Activated B cell treated with CpG ODN at 0.5 μM for 24 hours (primary cell): ENCODE measurements at regions not wholly inside any gene's neighbourhood (a gene's known extent, or its start where the extent isn't known, plus 50 kb on each side); places are given as distances from the start of the nearest gene placed in this dataset.
A peak's percentile ranks its signal among the peaks of the same experiment; 100 is the strongest.

Source experiments
- ATAC-seq: fragments of 200-7000 bp; cut with Tn5 transposase; one replicate; pipeline ENCODE4 v1.10.0; 2021; ENCODE audit warnings: low read depth, mild to moderate bottlenecking, moderate library complexity
- CTCF ChIA-PET: fragments of 350-600 bp; sonication (Branson Sonifier 250); formaldehyde crosslinking; loops from one replicate; lab custom pipeline; 2021; ENCODE audit warnings: antibody characterized with exemption; lab: Charles Lee
- POLR2A ChIA-PET: fragments of 350-600 bp; sonication (Branson Sonifier 250); formaldehyde crosslinking; loops from one replicate; lab custom pipeline; 2021; ENCODE audit warnings: antibody characterized with exemption; lab: Charles Lee
- DNase-seq: peaks from one replicate; pipeline ENCODE4 v3.0.0; 2022
- H3K27ac Mint-ChIP-seq: one replicate; pipeline ENCODE4 v1.8.0; 2020; ENCODE audit warnings: mixed read lengths
- H3K27me3 Mint-ChIP-seq: one replicate; pipeline ENCODE4 v1.8.0; 2021; ENCODE audit warnings: mixed read lengths
- H3K36me3 Mint-ChIP-seq: one replicate; pipeline ENCODE4 v1.8.0; 2021; ENCODE audit warnings: low read depth, mixed read lengths
- H3K4me1 Mint-ChIP-seq: one replicate; pipeline ENCODE4 v1.8.0; 2021; ENCODE audit warnings: mixed read lengths
- H3K4me3 Mint-ChIP-seq: one replicate; pipeline ENCODE4 v1.8.0; 2020; ENCODE audit warnings: mild to moderate bottlenecking, mixed read lengths
- H3K9me3 Mint-ChIP-seq: one replicate; pipeline ENCODE4 v1.8.0; 2020; ENCODE audit warnings: mixed read lengths
- CTCF ChIP-seq: fragments of 200-600 bp; IDR thresholded peaks from one replicate; pipeline ENCODE4 v1.8.0; 2022; ENCODE audit warnings: antibody characterized with exemption, mild to moderate bottlenecking
- intact Hi-C: fragments of 100-400 bp; cut with micrococcal nuclease; formaldehyde crosslinking; loops from one replicate; pipeline ENCODE4 v1.15.1; 2024

- Mint-ChIP-seq H3K36me3 (no peaks in the 10 kb centered on the region), H3K4me3 (no peak overlapping the region), H3K4me1 (peaks cover 14% of the 10 kb centered on the region), H3K27me3 (no peaks in the 10 kb centered on the region), H3K9me3 (no peaks in the 10 kb centered on the region), H3K27ac (no peak overlapping the region)
- TF ChIP-seq CTCF: no peak
- ATAC-seq (no peak), DNase-seq (no peak)
- ChIA-PET CTCF (no interaction called here), POLR2A (no interaction called here)
- intact Hi-C loops: no loop called here
Measured at GRCh38 chr6:43931201-43931600, 161.2 kb downstream of the VEGFA start.

GRCh38 chr6:43930440-43931154 is 160.6 kb downstream of the VEGFA start:
- Mint-ChIP-seq H3K27ac (no peak overlapping the region), H3K9me3 (no peaks in the 10 kb centered on the region), H3K27me3 (no peaks in the 10 kb centered on the region), H3K36me3 (no peaks in the 10 kb centered on the region), H3K4me3 (no peak overlapping the region), H3K4me1 (peaks cover 9% of the 10 kb centered on the region)
- ChIA-PET CTCF (no interaction called here), POLR2A (no interaction called here)
- intact Hi-C loops: no loop called here
- DNase-seq (no peak), ATAC-seq (no peak)
- TF ChIP-seq CTCF: no peak

- Mint-ChIP-seq H3K9me3 (no peaks in the 10 kb centered on the region), H3K27ac (no peak overlapping the region), H3K4me3 (no peak overlapping the region), H3K4me1 (peaks cover 9% of the 10 kb centered on the region), H3K27me3 (no peaks in the 10 kb centered on the region), H3K36me3 (no peaks in the 10 kb centered on the region)
- DNase-seq: no peak
- CTCF ChIA-PET: no interaction called here
- ATAC-seq: no peak
- intact Hi-C loops: no loop called here
- TF ChIP-seq CTCF: no peak
- POLR2A ChIA-PET: interaction anchor here (0.6 kb wide), 1 partner anchor 224 kb away, joined by 6 read pairs; no protein-coding TSS in a partner anchor
Measured at GRCh38 chr6:43929511-43929910, 159.5 kb downstream of the VEGFA start.

GRCh38 chr6:43927532-43928210 is 157.7 kb downstream of the VEGFA start:
- peak; percentile 45 for ATAC-seq

More at GRCh38 chr6:43927532-43928210, 157.7 kb downstream of the VEGFA start:
- no peak for DNase-seq
- H3K9me3 Mint-ChIP-seq: no peaks in the 10 kb centered on the region
- no peak for TF ChIP-seq CTCF
- H3K4me3 Mint-ChIP-seq: no peak overlapping the region
- ChIA-PET CTCF (no interaction called here), POLR2A (interaction anchor here (0.6 kb wide), 2 partner anchors 26 to 297 kb away, joined by 5 to 6 read pairs; no protein-coding TSS in a partner anchor)
- H3K36me3 Mint-ChIP-seq: no peaks in the 10 kb centered on the region
- intact Hi-C loops: no loop called here
- H3K27ac Mint-ChIP-seq: no peak overlapping the region
- no peaks in the 10 kb centered on the region for H3K27me3 Mint-ChIP-seq
- H3K4me1 Mint-ChIP-seq: peaks cover 18% of the 10 kb centered on the region
